Stimulated activated CD8-positive, alpha-beta memory T cell treated with anti-CD3 and anti-CD28 coated beads, Interleukin-15, amount 100 ng/mL, for 24 hours (primary cell): ENCODE measurements at regions not wholly inside any gene's neighbourhood (a gene's known extent, or its start where the extent isn't known, plus 50 kb on each side); places are given as distances from the start of the nearest gene placed in this dataset.
"Not testable (repeated sequence)": the region's sequence is repeated elsewhere in the genome, so short reads cannot be mapped to it uniquely, and the experiment has no call there.

ENCODE experiments used
- DNase-seq: peaks from one replicate; pipeline ENCODE4 v3.0.0-alpha.2; 2020; ENCODE audit warnings: low read depth

DNA sequence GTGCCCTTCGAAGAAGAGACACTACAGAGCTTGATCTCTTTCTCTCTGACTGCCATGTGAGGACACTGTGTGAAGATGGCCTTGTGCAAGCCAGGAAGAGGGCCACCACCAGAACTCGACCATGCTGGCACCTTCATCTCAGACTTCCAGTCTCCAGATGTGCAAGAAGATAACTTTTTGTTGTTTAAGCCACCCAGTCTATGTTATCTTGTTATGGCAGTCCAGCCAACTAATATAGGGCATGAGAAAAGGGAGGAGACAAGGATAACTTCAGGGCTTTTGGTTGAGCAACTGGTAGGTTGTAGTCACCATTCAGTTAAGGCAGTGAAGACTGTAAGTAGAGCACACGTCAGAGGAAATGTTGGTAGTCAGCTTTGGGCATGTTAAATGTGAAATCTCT lies 515.5 kb downstream of the CSNK1G3 start:
- no peak for DNase-seq

DNA sequence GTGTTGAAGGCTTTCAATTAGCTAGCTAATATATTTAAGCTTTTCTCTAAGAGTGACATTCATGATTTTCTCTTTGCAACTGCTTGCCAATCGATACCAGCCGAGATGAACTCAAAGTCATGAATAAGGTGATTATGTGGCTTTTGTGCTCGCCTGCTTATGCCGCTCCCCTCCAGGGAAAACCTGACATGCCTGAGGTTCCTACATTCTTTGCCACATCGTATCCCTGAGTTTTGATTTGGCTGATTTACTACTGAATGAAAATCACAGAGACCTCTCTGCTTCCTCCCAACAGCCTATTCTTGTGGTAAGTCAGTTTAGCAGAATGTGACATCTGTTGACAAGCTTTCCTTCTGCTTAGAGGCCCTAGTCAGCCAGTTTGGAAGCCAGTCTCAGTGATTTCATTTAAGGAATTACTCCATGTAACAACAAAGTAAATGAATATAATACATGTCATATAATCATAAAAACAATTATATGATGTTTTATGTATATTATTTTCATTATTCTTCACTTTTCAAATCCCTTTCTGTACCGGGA lies 513.4 kb downstream of the CSNK1G3 start:
- DNase-seq, result no peak

DNA sequence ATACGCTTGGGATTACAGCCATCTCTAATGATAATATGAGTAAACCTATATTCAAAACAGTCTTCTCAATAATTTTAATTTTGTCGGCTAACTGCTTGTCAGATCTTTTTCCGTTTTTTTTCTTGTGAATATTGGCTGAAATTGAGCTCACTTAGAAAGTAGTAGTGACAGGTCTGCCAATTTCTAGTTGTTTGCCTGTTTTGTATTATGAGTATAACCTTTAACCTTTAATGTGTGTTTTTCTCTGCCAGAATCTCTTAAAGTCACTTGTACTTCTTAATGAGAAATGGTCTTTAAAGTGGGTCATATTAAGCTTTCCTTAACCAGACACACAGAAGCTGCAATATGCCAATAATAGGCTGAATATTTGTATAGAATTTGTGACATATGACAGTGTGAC lies 511.0 kb downstream of the CSNK1G3 start:
- no peak for DNase-seq

DNA sequence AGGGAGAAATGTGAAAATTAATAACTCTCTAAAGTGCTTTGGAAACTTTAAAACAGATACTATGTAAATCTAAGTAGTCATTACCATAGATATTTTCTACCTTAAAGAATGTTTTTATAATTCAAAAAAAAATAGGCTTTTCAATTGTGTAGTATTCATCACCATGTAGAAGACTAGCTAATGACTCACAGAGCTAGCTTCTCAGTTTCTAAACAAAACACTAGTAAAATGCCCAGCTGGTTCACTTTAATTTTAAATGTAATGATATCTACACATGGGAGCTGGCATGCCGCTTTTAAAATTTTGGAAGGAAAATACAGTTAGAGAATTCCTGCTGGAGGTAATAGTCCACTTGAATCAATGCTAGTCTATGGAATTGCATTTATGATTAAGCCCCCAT lies 509.8 kb downstream of the CSNK1G3 start:
- no peak for DNase-seq

DNA sequence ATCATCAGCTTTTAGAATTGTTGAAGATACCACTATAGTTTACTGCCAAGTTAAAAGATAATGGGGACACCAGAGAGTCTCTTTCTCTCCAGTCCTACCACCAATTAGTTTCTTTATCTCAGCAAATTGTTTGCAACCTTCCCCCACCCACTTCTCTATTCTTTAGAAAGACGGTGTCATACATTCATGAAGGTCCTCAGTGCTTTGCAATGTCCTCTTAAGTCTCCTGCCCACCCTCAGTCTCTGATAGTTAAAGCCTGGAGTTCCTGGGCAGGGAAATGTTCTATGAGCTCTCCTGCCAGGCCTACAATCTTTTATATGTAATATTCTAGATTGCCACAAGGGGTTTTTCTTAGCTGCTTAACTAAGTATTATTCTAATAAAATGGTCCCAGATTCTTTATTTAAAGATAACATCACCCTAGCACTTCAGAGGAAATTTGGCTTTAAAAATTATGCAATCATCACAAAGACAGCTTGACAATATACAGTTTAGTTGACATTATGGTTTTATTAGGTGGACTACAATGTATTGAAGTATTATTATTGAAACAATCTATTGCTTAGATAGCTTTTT lies 509.2 kb downstream of the CSNK1G3 start:
- DNase-seq, result no peak

DNA sequence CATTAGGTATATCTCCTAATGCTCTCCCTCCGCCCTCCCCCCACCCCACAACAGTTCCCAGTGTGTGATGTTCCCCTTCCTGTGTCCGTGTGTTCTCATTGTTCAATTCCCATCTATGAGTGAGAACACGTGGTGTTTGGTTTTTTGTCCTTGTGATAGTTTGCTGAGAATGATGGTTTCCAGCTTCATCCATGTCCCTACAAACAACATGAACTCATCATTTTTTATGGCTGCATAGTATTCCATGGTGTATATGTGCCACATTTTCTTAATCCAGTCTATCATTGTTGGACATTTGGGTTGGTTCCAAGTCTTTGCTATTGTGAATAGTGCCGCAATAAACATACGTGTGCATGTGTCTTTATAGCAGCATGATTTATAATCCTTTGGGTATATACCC lies 505.3 kb downstream of the CSNK1G3 start:
- DNase-seq, result not testable (repeated sequence)

DNA sequence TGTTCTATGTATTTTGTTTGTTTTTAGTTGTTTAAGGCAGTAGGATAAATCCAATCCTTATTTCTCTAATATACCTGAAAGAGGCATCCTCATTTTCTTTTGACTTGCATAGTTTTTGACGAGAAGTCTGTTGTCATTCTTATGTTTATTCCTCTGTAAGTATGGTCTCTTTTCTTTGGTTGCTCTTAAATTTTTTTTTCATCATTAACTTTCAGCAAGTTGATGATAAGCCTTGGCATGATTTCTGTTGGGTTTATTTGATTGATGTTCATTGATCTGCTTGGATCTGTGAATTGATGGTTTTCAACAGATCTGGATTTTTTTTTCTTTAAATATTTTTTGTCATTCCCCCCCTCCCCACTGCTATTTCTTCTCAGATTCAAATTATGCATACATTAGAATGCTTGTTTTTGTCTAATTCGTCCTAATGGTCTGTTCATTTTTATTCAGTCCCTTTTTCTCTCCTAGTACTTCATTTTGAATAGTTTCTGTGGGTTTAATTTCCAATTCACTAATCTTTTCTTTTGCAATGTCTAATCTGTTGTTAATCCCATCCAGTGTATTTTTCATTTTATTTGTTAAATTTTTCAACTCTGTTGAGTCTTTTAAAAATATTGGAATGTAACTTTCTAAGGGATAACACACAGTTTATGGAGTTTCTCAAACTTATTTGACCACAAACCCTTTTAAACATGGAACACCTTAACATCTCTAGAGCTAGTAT lies 495.9 kb downstream of the CSNK1G3 start:
- no peak for DNase-seq

DNA sequence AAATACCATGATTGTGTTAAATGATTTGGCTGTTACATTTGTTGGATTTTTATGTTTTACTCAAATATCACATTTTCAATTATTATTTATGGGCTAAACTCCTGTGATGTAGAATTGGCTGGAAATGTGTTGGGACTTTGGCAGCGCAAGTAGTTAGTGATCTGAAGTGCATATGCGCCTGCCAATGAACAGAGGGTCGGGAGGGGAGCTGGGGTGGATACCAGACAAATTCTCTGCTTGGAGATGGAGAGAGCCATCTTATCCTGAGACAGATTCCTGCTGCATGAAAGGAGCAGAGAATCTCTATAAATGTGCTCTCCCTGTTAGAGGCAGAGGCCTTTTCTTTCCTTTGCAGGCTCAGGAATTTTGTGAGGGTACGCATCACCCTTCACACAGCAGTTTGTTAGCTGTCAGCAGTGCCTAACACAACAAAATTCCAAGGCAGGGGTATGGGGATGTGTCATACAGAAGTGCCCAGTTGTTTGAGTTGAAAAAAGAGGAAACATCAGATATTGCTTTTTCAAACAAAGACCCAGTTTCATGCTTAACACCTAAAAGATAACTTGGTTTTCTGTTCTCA lies 489.1 kb downstream of the CSNK1G3 start:
- DNase-seq, result no peak

DNA sequence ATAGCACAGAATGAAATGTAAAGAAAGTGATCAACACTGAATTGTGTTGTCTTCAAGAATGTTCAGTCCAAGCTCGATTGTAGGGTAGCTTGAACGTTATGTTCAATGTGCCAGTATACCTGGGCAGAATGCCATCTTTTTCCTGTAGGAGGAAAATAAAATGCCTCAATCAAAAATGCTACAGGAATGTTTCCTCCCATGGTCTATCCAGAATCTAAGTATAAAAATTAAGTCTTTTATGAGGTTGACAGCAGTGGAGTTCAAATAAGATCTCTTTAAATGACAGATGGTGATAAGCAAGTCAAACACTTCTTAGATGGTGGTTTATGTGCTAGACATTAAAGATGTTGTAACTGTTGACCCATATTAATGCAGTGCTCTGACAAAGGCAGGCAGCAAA lies 488.6 kb downstream of the CSNK1G3 start:
- no peak for DNase-seq

DNA sequence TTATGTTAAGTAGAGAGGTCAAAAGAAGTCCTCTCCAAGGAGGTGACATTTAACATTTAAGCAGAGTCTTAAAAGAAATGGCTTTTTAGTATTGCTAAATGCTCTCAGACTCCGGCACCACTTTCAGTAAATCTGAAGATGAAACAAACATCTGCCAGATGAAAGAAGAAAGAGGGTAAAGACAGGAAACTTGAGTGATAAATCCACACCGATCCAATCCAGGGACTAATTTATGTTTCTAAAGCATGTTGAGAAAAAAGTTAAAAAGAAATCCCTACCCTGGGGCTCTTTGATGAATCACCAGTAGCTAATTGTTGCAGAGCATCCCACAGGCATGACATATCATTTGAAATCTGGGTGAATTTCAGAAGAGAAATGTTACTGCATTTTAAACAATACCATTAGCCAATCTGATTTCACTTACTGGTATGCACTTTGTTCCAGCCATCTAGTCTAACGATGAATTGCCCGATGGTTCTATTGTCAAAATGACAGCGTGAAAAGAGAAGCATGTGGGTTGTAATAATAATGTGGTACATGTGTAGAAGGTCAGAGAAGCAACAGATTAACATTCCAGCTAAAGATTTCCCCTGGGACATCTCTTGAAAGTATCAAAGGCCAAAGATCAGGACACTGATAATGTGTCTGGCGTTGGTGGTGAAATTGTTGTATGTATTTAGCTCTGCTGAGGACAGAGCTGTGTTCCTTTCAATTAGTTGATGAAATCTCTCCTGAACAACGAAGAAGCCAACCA lies 485.7 kb downstream of the CSNK1G3 start:
- DNase-seq, result no peak

DNA sequence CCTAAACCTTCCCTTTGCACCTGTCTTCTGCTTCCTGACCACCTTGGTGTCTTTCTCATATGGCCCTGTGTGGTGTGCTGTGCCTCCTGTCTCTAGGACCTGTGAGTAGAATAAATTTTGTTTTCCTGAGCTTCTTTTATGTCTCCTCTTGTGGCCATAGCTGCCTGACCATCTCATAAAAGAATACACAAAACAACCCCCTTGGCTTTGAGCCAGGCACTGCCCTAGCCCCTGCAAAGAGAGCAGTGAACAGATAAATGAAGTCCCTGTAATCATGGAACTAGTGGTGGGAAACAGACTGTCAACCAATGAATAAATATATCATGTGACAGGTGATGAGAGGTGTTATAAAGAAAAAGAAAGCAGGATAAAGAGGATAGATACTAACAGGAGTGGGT lies 485.1 kb downstream of the CSNK1G3 start:
- DNase-seq, result no peak

DNA sequence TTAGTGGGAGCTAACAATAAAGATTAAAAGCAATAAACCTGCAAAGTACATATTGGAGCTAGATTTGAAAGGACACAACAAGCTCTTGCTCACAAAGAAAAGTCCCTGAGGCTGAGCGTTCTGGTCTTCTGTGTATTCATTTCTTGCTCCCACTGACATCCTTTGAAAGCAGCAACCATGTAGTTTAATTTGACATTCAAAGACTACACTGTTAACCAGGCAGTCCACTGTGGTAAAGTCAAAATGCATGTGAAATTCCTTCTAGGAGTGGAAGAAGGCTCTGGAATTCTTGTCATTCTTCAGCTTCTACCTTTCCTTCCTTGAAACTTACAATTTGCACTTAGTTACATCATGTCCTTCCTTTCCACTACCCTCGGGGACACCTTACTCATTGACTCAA lies 480.7 kb downstream of the CSNK1G3 start:
- DNase-seq, result no peak

DNA sequence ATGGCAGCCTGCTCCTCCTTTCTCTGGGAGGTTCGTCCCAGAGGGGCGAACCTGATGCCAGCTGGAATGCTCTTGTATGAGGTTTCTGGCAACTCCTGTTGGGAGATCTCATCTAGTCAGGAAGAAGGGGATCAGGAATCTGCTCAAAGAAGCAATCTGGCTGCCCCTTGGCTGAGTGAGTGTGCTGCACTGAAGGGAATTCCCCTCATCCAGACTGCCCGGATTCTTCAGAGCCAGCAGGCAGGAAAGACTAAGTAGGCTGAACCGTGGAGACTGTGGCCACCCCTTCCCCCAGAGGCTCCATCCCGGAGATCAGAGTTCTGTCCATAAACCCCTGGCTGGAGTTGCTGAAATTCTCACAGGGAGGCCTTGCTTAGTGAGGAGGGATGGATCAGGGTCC lies 476.0 kb downstream of the CSNK1G3 start:
- no peak for DNase-seq

DNA sequence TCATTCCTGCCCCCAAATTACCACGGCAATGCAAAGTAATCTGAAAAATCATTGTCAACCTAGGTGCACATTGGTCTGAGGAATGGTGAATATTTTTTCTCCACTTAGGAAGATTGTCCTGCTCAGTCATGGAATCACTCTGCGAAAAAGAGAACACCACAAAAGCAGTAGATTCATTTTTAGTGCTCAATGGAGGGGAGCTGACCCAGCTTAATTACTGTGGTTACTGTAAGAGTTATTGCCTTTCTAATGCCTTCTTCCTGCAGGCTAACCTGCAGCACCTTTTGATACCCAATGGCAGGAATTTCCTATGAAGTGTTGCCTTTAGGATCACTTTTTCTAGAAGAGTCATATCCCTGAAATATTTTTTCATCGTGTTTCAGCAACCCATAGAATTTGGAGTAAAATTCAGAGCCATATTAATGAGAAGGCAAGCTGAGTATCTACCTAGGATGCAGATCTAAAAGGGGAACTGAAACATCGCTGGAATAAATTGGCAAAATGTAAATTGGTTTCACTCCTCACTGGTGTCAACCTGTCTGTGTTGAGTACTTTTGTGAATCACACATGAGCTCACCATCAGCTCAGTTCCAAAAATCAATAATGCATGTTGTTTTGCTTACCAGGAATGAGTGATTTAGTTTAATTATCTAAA lies 464.5 kb downstream of the CSNK1G3 start:
- no peak for DNase-seq

DNA sequence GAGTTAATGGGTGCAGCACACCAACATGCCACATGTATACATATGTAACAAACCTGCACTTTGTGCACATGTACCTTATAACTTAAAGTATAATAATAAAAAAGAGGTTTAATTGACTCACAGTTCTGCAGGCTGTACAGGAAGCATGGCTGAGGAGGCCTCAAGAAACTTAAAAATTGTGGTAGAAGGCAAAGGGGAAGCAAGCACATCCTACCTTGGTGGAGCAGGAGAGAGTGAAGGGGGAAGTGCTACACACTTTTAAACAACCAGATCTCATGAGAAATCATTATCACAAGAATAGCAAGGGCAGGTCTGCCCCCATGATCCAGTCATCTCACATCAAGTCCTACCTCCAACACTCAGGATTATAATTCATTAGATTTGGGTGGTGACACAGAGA lies 463.5 kb downstream of the CSNK1G3 start:
- not testable (repeated sequence) for DNase-seq

DNA sequence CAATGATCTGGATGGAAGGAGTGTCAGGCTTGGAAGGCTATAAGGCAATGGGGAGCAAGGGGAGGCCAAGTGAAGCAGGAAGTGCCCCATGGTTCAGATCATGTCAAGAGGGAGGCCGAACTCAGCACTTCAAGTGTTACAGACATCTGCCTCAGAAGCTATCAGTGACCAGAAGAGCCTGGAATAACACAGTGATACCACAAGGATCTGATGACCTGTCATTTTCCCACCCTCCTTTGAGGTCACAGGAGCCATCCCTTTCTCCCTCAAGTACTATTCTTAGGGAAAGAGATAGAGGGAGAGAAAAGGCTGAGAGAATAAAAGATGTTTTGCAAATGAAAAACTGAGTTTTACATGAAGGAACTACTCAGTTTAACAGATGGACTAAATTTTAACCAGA lies 454.8 kb downstream of the CSNK1G3 start:
- DNase-seq, result no peak

DNA sequence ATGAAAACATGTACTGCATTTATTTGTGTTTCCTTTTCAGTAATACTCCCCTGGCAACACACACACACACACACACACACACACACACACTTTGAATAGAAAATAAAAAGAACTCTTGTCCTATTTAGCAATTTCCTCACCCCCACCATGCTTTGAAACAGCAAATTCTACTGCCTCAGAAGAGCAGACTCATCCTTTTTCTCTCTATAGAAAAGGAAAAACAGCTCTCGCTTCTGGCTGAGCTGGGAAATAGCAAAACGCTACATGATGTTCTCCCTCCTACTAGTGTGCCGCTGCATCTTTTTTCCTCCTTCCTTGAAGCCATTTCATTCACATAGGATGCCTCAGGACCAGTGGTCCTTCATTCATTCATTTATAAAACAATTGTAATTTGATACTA lies 453.6 kb downstream of the CSNK1G3 start:
- DNase-seq, result no peak

DNA sequence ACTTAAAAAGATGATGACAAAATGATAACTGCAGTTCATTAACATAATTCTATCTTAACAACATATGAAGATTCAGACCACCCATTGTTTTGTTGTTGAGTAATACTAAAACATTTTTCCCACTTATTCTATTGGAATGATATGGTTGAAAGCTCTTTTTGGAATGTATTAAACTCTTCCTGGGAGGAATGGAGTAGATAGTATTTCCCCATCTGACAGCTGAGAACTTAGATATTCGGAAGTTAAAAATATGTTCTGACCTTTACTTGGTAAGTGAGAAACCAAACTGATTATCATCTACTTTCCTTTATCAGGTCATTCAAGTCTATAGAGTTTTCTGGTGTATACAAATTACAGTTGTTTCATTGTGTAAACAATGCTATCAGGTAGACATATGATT lies 452.9 kb downstream of the CSNK1G3 start:
- no peak for DNase-seq

DNA sequence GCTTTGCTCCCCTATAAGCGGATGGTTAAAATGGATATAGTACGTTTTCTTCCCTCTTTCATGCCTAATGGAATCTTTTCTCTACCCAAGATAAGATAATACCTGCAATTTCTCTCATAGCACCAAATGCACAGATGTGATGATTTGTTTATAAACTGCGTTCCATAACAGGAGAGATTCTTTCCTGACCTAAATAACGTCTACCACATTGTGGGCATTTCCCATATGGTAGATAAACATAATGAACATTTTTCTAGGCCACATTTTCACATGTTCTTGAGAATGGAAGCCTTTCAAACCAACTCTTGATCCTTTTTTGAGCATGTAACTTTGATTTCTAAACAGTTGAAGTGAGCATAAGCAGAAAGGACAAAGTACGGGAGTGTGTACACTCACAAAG lies 448.5 kb downstream of the CSNK1G3 start:
- DNase-seq, result no peak

DNA sequence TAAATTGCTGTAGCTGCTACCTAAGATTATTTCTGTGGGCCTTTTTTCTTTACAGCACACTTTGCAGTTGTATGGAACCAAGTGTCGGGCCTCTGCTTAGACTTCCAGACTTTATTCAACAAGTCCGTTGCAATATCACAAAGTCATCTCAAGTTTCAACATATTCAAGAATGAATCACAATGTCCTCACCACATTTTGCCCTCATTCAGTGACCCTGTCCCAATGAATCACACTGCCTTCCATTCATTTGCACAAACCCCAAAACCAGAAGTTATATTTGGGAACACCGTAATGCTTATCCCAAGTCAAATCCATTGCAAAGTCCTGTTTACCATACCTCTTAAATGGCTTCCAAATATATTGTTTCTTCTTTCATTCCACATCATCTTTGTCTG lies 439.6 kb downstream of the CSNK1G3 start:
- no peak for DNase-seq

DNA sequence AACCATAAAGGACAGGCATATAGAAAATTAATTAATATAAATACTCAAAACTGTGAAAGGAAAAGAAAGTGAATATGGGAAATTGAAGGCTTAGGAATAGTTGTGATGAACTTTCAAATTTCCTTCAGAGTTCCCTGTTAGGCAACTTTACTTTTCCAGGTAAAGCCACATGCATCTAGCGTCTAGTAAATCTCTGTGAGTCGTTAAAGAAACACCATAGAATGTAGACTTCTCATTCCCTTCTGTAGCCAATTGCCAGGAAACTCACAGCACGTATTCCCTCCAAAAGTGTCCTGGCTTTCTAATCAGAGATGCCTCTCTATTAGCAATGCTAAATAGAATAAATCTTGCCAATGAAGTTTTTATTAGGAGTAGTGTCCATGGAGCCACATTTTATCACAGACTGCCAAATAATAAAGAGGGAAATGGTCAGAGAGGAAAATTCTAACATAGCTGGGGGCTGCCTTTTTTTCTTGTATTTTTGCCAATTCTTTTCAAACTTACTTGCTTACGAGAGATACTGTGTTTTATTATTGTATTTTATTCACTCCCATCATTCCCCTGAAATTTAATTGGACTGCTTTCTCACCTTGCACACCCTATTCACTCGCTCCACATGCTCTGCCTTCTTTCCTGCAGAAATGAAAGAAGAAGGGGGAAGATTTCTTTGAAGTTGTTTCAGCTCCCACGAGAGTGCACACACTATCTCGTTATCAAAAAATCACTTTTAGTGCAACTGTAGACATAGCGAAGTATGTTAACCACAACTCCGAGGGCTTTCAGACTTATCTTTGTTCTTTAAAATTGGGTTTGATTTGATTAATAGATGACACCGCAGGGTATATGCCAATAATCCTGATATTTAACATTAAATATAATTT lies 439.0 kb downstream of the CSNK1G3 start:
- DNase-seq, result no peak
